ENCODE measurements at regions not wholly inside any gene's neighbourhood (a gene's known extent, or its start where the extent isn't known, plus 50 kb on each side); places are given as distances from the start of the nearest gene placed in this dataset.

DNA sequence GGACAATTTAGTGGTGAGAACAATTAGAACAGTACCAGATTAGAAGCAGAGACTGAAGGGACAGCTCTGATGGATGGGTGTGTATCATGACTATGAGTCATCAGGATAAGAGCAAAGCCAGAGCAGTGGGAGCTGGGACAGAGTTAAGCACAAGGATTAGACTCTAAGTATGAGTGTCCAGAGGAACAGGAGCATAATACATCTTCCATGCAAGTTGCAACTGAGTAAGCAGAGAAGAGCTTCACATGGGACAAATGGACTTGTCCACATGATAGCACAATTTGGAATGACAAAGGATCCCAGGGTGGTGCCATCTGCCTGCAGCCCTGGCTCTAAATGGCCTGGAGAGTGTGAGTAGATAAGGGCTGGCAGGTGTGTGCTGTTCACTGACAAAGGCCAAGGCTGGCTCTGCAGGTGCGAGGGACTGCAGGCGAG lies 226.4 kb upstream of the CAND1 start:
- CTCF ChIA-PET = interaction anchor here (0.7 kb wide), 1 partner anchor 25 kb away, joined by 3 read pairs; no protein-coding TSS in a partner anchor
- Mint-ChIP-seq H3K36me3 (ENCODE audit: insufficient read depth, unreplicated experiment) (no peaks in the 10 kb centered on the region), H3K9me3 (ENCODE audit: low read depth, unreplicated experiment) (no peaks in the 10 kb centered on the region), H3K27ac (ENCODE audit: unreplicated experiment) (no peak overlapping the region), H3K4me1 (ENCODE audit: low read depth, unreplicated experiment) (peaks cover 38% of the 10 kb centered on the region), H3K27me3 (ENCODE audit: unreplicated experiment) (no peaks in the 10 kb centered on the region), H3K4me3 (ENCODE audit: low read depth, unreplicated experiment) (no peak overlapping the region)
- DNase-seq = peak; percentile 24
- no TSS peak for BruUV-seq (replicated peaks)
- TF ChIP-seq, protein P1, sequence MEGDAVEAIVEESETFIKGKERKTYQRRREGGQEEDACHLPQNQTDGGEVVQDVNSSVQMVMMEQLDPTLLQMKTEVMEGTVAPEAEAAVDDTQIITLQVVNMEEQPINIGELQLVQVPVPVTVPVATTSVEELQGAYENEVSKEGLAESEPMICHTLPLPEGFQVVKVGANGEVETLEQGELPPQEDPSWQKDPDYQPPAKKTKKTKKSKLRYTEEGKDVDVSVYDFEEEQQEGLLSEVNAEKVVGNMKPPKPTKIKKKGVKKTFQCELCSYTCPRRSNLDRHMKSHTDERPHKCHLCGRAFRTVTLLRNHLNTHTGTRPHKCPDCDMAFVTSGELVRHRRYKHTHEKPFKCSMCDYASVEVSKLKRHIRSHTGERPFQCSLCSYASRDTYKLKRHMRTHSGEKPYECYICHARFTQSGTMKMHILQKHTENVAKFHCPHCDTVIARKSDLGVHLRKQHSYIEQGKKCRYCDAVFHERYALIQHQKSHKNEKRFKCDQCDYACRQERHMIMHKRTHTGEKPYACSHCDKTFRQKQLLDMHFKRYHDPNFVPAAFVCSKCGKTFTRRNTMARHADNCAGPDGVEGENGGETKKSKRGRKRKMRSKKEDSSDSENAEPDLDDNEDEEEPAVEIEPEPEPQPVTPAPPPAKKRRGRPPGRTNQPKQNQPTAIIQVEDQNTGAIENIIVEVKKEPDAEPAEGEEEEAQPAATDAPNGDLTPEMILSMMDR (IDR thresholded peaks at IDR 0.05; ENCODE audit: unreplicated experiment) = no peak
- intact Hi-C loops (cut with micrococcal nuclease; ENCODE audit: unreplicated experiment) = no loop called here

DNA sequence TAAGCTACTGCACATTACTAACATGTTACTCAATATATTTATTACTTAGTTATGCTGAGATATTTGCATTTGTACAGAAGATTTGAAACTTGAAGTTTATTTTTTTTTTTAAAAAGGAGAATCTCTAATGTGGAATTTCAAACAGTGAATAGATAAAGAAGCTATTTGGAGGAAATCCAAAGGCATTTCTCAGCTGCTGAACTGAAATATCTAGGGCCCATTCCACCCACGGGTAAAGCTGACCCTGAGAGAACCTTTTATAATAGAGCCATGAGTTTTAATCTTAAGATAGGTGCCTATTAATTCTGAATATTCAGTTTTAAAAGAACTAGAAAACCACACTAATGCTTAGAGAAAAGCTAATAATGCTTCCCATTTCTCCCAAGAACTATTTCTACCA lies 225.4 kb upstream of the CAND1 start:
- BruUV-seq (replicated peaks) = no TSS peak
- no peak for DNase-seq
- intact Hi-C loops (cut with micrococcal nuclease; ENCODE audit: unreplicated experiment) = no loop called here
- no peaks in the 10 kb centered on the region for H3K27me3 Mint-ChIP-seq (ENCODE audit: unreplicated experiment)
- peaks cover 29% of the 10 kb centered on the region for H3K4me1 Mint-ChIP-seq (ENCODE audit: low read depth, unreplicated experiment)
- H3K4me3 Mint-ChIP-seq (ENCODE audit: low read depth, unreplicated experiment) = no peak overlapping the region
- H3K36me3 Mint-ChIP-seq (ENCODE audit: insufficient read depth, unreplicated experiment) = no peaks in the 10 kb centered on the region
- TF ChIP-seq, protein P1 (IDR thresholded peaks at IDR 0.05; ENCODE audit: unreplicated experiment) = no peak
- H3K27ac Mint-ChIP-seq (ENCODE audit: unreplicated experiment) = no peak overlapping the region
- CTCF ChIA-PET = interaction anchor here (0.8 kb wide), 1 partner anchor 609 kb away, joined by 3 read pairs; no protein-coding TSS in a partner anchor
- H3K9me3 Mint-ChIP-seq (ENCODE audit: low read depth, unreplicated experiment) = no peaks in the 10 kb centered on the region

DNA sequence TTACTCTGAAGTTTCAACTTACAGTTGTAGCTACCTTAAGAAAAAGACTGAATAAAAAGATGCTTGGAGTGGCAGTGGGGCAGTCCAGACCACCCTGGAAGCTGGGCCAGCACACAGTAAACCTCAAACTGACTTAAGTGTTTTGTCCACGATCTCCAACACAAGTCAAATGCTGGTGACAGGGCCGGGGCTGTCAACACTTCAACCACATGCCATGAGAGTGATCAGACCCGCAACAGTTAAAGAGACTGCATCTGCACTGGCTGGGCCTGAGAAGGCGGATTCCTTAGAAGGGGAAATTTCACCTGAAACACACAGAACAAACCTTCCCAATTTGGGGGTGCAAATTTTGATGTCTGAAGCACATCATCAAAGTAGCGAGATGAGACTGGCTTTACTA lies 223.5 kb upstream of the CAND1 start:
- Mint-ChIP-seq H3K9me3 (ENCODE audit: low read depth, unreplicated experiment) (no peaks in the 10 kb centered on the region), H3K27ac (ENCODE audit: unreplicated experiment) (no peak overlapping the region), H3K4me3 (ENCODE audit: low read depth, unreplicated experiment) (no peak overlapping the region), H3K27me3 (ENCODE audit: unreplicated experiment) (no peaks in the 10 kb centered on the region), H3K36me3 (ENCODE audit: insufficient read depth, unreplicated experiment) (no peaks in the 10 kb centered on the region), H3K4me1 (ENCODE audit: low read depth, unreplicated experiment) (peaks cover 13% of the 10 kb centered on the region)
- no peak for DNase-seq
- intact Hi-C loops (cut with micrococcal nuclease; ENCODE audit: unreplicated experiment) = no loop called here
- CTCF ChIA-PET = no interaction called here
- TF ChIP-seq, protein P1 (IDR thresholded peaks at IDR 0.05; ENCODE audit: unreplicated experiment) = no peak
- BruUV-seq (replicated peaks) = no TSS peak

DNA sequence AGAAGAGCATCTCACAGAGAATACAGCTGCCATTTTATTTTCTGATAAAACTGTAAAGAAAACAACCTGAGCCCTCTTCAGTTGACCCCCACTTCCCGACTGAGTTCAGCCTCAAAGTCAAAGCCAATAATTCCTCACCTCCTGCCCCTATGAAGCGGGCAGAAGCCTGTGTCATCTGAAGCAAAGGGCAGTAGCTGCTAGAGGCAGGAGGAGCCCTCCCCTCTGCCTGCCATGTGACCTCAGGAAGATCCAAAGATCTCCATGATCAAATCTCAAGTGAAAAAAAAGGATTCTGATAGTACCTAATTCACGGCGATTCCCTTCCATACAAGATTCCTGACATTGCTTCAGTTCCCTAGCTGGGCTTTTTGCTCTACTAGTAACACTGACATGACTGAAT lies 223.1 kb upstream of the CAND1 start:
- CTCF ChIA-PET = no interaction called here
- Mint-ChIP-seq H3K4me3 (ENCODE audit: low read depth, unreplicated experiment) (no peak overlapping the region), H3K36me3 (ENCODE audit: insufficient read depth, unreplicated experiment) (no peaks in the 10 kb centered on the region), H3K4me1 (ENCODE audit: low read depth, unreplicated experiment) (peaks cover 13% of the 10 kb centered on the region), H3K27me3 (ENCODE audit: unreplicated experiment) (no peaks in the 10 kb centered on the region), H3K9me3 (ENCODE audit: low read depth, unreplicated experiment) (no peaks in the 10 kb centered on the region), H3K27ac (ENCODE audit: unreplicated experiment) (no peak overlapping the region)
- no peak for DNase-seq
- no TSS peak for BruUV-seq (replicated peaks)
- TF ChIP-seq, protein P1 (IDR thresholded peaks at IDR 0.05; ENCODE audit: unreplicated experiment) = no peak
- intact Hi-C loops (cut with micrococcal nuclease; ENCODE audit: unreplicated experiment) = no loop called here

Measured in Calu3 (cell line).